ENCODE measurements at regions not wholly inside any gene's neighbourhood (a gene's known extent, or its start where the extent isn't known, plus 50 kb on each side); places are given as distances from the start of the nearest gene placed in this dataset.

- DNase-seq (ENCODE audit: low spot score) = no peak
These were observed 261.8 kb upstream of the CLINT1 start for GRCh38 chr5:158120760-158121159.

DNA sequence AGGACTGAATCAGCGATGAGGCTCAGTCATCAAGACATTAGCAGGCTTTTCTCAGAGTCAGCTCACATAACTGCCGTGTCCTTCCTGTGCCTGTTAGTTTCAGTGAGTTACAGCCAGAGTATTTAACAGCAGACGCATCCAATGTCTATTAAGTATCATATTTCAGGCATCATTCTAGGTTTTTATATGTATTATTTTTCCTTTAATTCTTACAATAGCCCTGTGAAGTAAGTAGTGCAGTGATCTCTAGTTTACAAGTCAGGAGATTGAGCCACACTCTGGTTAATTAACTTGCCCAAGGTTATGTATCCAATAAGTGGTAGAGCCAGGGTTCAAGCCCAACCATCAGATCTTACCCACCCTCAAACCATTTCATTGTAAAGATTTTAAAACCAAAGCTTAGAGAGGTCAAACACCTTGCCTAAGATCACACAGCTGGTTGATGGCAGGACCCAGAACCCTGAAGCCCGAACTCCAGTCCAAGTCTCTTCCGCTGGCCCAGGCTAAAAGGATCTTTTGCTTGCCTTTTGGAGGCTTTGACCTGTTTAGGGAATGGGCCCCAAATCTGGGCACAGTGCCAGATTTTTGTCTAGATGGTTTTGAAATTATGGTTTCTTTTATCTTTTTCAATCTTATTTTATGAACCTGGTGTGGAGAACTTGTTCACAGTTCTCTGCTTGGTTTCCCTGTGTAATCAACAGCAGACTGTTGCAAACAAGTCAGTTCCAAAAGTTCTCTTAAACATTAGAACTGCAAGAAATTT lies 261.2 kb upstream of the CLINT1 start:
- DNase-seq (ENCODE audit: low spot score) = no peak

DNA sequence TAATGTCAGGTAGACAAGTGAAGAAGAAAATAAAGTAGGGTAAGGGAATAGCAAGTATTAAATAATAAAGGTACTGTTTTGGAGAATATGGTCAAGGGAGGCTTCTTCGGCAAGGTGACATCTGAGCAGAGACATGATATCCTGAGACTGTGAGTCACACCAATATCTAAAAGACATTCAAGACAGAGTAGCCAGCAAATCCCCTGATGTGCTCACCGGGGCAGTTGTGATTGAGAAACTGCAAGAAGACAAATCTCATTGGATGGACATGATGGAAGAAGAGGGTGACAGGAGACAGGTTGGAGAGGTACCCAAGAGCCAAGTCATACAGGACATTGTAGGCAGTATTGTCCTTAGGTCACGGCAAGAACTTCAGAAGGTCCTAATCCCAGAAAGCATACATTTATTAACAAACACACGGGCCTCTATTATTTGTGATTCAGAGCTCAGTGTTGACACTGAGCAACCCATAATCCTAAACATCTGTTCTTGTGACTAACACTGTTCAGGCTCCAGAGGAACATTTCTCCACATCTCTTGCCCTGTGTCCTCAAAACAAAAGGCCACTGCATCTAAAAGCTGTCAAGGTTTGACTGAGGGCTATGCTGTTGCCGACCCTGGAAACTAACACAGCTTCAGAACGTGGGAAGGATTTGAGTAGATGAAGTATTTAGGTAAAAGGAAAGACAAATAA lies 258.7 kb upstream of the CLINT1 start:
- DNase-seq (ENCODE audit: low spot score) = no peak

DNA sequence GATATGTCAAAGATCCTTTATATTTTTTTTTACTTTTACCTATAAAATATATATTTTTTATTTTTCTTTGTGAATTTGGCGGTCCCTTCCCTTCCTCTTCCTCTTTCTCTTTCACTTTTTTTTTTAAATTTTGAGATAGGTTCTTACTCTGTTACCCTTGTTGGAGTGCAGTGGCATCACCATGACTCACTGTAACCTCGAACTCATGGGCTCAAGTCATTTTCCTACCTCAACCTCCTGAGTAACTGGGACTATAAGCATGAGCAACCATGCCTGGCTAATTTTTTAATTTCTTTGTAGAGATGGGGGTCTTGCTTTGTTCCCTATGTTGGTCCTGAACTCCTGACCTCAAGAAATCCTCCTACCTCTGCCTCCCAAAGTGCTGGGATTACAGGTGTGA lies 258.0 kb upstream of the CLINT1 start:
- DNase-seq (ENCODE audit: low spot score) = no peak

- no peak for DNase-seq (ENCODE audit: low spot score)
These were observed 256.5 kb upstream of the CLINT1 start for GRCh38 chr5:158115468-158115867.

GRCh38 chr5:158108177-158108576 lies 249.2 kb upstream of the CLINT1 start:
- no peak for DNase-seq (ENCODE audit: low spot score)

- no peak for DNase-seq (ENCODE audit: low spot score)
These were observed 241.5 kb upstream of the CLINT1 start for GRCh38 chr5:158100373-158100888.

DNA sequence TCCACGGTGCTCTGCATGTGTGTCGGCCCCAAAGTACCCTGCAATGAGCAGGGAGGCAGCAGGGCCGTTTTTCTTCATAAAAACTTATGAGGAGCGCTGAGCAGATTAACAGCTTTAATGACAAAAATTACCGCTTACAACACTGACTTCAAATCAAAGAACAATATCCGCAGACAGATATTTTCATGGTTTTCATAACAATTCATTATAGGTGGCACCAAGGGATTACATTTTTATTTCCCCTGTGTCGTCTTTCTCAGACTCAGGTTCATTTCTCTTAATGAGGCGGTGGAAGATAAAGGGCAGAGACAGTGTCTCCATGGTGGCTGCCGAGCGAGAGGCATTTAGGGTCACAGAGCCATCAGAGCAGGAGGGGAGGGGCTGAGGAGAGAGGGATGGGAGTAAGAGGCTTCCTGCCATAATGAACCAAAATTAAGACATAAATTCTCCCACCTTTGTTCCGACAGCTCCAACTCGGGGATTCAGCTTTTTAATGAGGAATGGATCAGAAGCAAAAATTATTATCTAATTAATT lies 240.7 kb upstream of the CLINT1 start:
- no peak for DNase-seq (ENCODE audit: low spot score)

GRCh38 chr5:158096835-158097234 lies 237.9 kb upstream of the CLINT1 start:
- DNase-seq (ENCODE audit: low spot score) = no peak

DNA sequence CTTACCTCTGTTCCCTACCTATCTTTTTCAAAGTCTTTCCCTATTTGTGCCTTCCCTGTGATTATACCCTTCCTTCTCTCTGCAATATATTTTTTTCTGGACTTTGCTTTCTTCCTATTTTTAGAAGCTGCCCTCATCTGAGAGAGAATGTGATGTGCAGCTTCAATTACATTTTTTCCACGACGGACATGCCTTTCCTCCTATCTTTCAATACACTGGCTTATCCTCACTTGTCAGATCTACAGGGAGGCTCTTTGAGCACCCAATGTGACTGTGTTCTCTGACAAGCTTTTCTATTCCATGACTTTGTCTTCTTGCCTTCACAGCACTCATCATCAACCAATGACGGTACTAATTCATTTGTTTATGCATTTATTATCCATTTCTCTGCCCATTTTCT lies 227.9 kb upstream of the CLINT1 start:
- no peak for DNase-seq (ENCODE audit: low spot score)

DNA sequence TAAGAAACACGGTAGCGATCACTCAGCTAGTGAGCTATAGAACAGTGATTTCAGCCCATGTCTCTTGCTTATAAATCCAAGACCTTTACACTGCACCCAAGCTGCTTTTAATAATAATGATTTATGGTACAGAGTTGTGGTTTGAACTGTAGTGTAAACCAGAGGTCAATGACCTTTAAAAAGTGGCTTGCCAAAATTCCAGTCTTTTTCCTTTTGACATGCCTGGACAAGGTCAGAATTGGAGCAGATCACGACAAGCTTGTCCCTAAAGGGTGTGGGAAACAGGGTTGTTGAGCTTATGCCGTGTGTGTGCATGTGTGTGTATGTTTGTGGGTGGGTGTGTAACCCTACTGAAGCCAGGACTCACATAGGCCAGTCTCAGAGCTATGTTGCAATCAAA lies 225.3 kb upstream of the CLINT1 start:
- DNase-seq (ENCODE audit: low spot score) = no peak

DNA sequence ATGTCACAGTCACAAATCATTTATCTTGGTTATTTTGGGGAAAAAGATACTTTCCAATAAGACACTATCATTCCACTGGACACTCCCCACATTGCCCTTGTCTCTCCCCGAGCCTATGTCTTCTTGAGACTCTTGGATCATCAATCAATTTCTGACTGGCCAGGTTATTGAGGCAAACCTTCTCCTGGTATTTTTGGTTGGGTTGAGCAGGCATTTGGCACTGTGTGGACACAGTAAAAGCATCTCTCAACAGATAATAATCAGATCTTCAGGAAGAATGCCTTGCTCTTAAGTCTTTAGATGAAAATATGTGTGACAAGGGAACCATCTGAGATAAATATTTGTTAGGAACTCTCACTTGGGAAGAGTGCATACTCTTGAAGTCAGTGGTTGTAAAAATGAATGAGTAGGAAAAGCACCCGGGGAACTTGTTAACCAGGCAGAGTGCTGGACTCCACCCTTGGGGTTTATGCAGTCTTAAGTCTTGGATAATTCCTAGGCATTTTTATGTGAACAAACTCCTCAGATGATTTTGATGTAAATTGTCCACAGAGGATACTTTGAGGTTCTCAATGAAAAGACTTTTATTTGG lies 223.8 kb upstream of the CLINT1 start:
- DNase-seq (ENCODE audit: low spot score) = no peak

DNA sequence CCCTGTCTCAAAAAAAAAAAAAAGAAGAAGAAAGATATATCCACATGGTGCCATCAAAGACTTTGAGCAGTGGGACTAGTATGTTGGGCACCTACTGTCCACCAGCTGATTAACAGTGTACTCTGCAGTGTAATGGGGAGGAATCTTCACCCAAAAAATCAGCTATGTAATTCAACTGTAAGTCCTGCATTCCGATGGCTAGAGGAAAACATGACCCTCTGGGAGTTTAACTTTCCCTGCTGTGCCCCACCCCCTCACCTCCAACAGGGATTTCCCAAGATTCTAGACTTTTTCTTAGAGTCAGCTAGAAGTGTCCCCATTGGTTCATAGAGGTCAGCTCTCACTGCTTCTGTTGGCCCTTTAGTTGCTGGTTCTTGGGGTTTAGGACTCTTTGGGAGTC lies 221.2 kb upstream of the CLINT1 start:
- DNase-seq (ENCODE audit: low spot score) = no peak

DNA sequence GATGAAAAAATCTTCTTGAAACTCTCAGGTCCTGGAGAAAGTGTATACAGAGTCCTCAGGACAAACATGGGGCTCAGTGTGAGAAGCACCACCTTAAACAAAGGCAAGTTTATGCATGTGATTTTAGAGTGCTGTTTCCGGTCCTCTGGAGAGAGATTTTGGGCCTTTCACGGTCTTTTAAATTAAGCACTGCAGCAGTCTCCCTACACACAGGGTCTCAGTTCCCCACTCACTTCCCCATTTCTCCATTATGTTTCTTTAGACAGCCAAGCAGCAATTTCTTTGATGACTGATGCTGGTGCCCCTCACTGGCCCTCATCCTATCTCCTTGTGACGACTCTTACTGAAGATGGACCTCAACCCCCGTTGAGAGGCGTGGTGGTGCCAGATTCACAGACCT lies 220.2 kb upstream of the CLINT1 start:
- DNase-seq (ENCODE audit: low spot score) = no peak

- DNase-seq (ENCODE audit: low spot score) = peak; percentile 65
These were observed 216.2 kb upstream of the CLINT1 start for GRCh38 chr5:158074992-158075769.

DNA sequence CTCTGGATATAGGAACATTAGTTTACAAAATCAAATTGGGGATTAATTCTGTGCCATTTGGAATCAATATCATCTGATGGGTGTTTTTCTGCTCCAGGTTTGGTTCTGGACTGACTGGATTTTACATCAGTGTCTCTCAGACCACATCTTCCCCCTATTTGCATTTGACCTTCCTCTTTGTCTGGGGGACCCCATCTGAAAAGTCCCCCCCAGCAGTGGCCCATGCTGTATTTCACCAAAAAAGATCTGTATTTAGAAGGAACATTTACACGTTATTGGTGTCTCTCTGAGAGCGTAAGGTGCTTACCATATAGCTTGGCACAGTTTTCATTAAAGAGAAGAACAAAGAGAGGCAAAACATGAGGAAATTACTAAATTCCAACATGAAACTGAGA lies 215.6 kb upstream of the CLINT1 start:
- DNase-seq (ENCODE audit: low spot score) = no peak

GRCh38 chr5:158070859-158071258 lies 211.9 kb upstream of the CLINT1 start:
- no peak for DNase-seq (ENCODE audit: low spot score)

- no peak for DNase-seq (ENCODE audit: low spot score)
These were observed 210.9 kb upstream of the CLINT1 start for GRCh38 chr5:158069838-158070237.

DNA sequence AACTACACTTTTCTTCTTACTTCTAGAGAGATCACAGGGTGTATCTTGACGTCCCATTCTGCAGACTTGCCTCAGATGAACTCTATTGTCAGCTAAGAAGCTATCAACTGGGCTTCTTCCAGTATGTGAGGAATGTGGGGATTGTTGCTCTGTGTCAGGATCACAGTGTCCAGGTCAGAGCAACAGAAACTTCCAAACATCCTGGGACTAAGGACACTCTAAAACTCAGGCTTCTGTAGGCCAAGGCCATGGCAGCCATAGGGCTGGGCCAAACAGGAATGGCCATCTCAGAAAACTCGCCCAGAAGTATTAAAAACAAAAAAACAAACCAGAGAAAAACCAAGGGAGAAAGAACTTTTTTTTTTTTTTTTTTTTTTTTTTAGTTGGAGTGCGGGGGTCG lies 210.0 kb upstream of the CLINT1 start:
- no peak for DNase-seq (ENCODE audit: low spot score)

GRCh38 chr5:158066076-158066475 lies 207.1 kb upstream of the CLINT1 start:
- DNase-seq (ENCODE audit: low spot score) = no peak

DNA sequence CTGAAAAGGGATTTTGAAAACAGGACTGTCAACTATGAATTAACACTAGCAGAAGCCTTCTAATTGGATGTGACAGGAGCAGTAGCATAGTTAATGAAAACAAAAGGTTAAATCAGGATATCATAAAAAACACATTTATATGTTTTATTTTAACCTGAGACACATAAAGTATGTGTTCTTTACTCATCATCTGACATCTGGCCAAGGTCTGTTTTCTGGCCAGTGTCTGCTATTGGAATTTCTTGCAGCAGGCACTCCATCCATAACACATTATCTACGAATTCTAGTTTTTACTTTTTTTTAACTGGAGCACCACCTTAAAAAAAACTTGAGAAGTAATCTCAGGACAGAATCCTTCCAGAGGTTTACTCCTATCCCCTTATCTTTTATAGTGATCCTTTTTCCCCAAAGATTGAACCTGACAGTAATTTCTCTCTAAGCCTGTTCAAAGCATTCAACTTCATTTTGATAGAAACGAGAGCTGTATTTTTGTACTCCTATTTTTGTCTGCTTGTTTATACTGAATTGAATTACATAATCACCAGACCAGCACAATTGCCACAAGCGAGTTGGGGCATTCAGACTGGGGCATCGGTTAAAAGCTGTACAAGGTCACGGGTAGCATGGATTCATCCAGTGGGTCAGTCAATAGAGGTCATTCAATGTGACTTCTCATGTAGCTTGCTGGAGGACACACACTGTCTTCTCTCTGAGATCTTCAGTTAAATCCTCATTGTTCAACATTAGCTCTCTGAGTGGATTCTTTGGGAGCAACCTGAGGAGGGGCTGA lies 205.6 kb upstream of the CLINT1 start:
- no peak for DNase-seq (ENCODE audit: low spot score)
